ENCODE measurements at regions not wholly inside any gene's neighbourhood (a gene's known extent, or its start where the extent isn't known, plus 50 kb on each side); places are given as distances from the start of the nearest gene placed in this dataset.

GRCh38 chr10:130466271-130466997 lies 330.2 kb downstream of the GLRX3 start:
- 92 to 93% methylated on average over 12 of the region's 12 CpGs for WGBS, 2 donors
- Histone ChIP-seq H3K4me3 (no peak overlapping the region), H3K36me3 (no peaks in the 10 kb centered on the region), H3K27ac (no peak overlapping the region), H3K27me3 (no peaks in the 10 kb centered on the region), H3K4me1 (no peaks in the 10 kb centered on the region), H3K9me3 (peaks cover 0 to 24% (median 1%) of the 10 kb centered on the region in 4 donors)
- no peak for DNase-seq (ENCODE audit: low spot score in 2 of 2)
- TF ChIP-seq EP300 (IDR thresholded peaks at IDR 0.05) (no peak), CTCF (IDR thresholded peaks at IDR 0.05) (no peak), POLR2A (IDR thresholded peaks at IDR 0.05) (no peak)

- Histone ChIP-seq H3K36me3 (no peaks in the 10 kb centered on the region), H3K4me1 (no peaks in the 10 kb centered on the region), H3K27ac (no peak overlapping the region), H3K4me3 (no peak overlapping the region), H3K27me3 (no peaks in the 10 kb centered on the region), H3K9me3 (peaks cover 0 to 26% (median 1%) of the 10 kb centered on the region in 4 donors)
- TF ChIP-seq POLR2A (IDR thresholded peaks at IDR 0.05) = no peak
- TF ChIP-seq CTCF (IDR thresholded peaks at IDR 0.05) = no peak
- TF ChIP-seq EP300 (IDR thresholded peaks at IDR 0.05) = no peak
- DNase-seq (ENCODE audit: low spot score in 2 of 2) = no peak
- 84 to 90% methylated on average over 5 of the region's 5 CpGs for WGBS, 2 donors
These were observed 334.1 kb downstream of the GLRX3 start for GRCh38 chr10:130470286-130470685.

GRCh38 chr10:130470973-130471372 lies 334.8 kb downstream of the GLRX3 start:
- Histone ChIP-seq H3K4me1 (no peaks in the 10 kb centered on the region), H3K4me3 (no peak overlapping the region), H3K27ac (no peak overlapping the region), H3K27me3 (no peaks in the 10 kb centered on the region), H3K9me3 (peaks cover 0 to 26% (median 1%) of the 10 kb centered on the region in 4 donors), H3K36me3 (no peaks in the 10 kb centered on the region)
- DNase-seq (ENCODE audit: low spot score in 2 of 2) = no peak
- WGBS, 2 donors = 85 to 96% methylated on average over 6 of the region's 6 CpGs
- TF ChIP-seq CTCF (IDR thresholded peaks at IDR 0.05) = no peak

- Histone ChIP-seq H3K27me3 (no peaks in the 10 kb centered on the region), H3K36me3 (no peaks in the 10 kb centered on the region), H3K4me3 (no peak overlapping the region), H3K4me1 (no peaks in the 10 kb centered on the region), H3K9me3 (peaks cover 0 to 26% (median 1%) of the 10 kb centered on the region in 4 donors), H3K27ac (no peak overlapping the region)
- DNase-seq (ENCODE audit: low spot score in 2 of 2) = no peak
- no peak for TF ChIP-seq POLR2A (IDR thresholded peaks at IDR 0.05)
- TF ChIP-seq EP300 (IDR thresholded peaks at IDR 0.05) = no peak
- no peak for TF ChIP-seq CTCF (IDR thresholded peaks at IDR 0.05)
- WGBS, 2 donors = 54 to 62% methylated on average over 10 to 11 of the region's 11 CpGs
These were observed 335.3 kb downstream of the GLRX3 start for GRCh38 chr10:130471486-130471885.

GRCh38 chr10:130472236-130472635 lies 336.0 kb downstream of the GLRX3 start:
- TF ChIP-seq POLR2A (IDR thresholded peaks at IDR 0.05) (no peak), CTCF (IDR thresholded peaks at IDR 0.05) (no peak), EP300 (IDR thresholded peaks at IDR 0.05) (no peak)
- Histone ChIP-seq H3K27ac (no peak overlapping the region), H3K4me1 (no peaks in the 10 kb centered on the region), H3K9me3 (peaks cover 0 to 23% (median under 1%) of the 10 kb centered on the region in 4 donors), H3K4me3 (no peak overlapping the region), H3K27me3 (no peaks in the 10 kb centered on the region), H3K36me3 (no peaks in the 10 kb centered on the region)
- no peak for DNase-seq (ENCODE audit: low spot score in 2 of 2)
- 78 to 80% methylated on average over 5 of the region's 5 CpGs for WGBS, 2 donors
